OCI-LY3 (cell line): ENCODE measurements at regions not wholly inside any gene's neighbourhood (a gene's known extent, or its start where the extent isn't known, plus 50 kb on each side); places are given as distances from the start of the nearest gene placed in this dataset.
"Not testable (repeated sequence)": the region's sequence is repeated elsewhere in the genome, so short reads cannot be mapped to it uniquely, and the experiment has no call there.

Experiments used
- H2AFZ ChIP-seq: fragments of 200-600, 300-600 bp; shearing (Covaris generic); 2 replicates; pipeline ENCODE4 v1.6.0; 2014; ENCODE audit warnings: antibody characterized with exemption, low read depth, low read length
- H3K27ac ChIP-seq: fragments of 200-600, 300-600 bp; sonication (generic); 2 replicates; pipeline ENCODE4 v1.5.1; 2014; ENCODE audit warnings: mild to moderate bottlenecking, low read length, moderate library complexity, mixed read lengths
- H3K27me3 ChIP-seq: fragments of 200-600, 300-600 bp; sonication (generic); 2 replicates; pipeline ENCODE4 v1.6.1; 2014; ENCODE audit warnings: low read depth, low read length, mixed read lengths
- H3K36me3 ChIP-seq: fragments of 200-600, 300-600 bp; sonication (generic); replicated peaks from 2 replicates; pipeline ENCODE3; 2014; ENCODE audit warnings: low read depth, low read length, mixed read lengths
- H3K4me1 ChIP-seq: fragments of 300-600, 200-600 bp; sonication (generic); 2 replicates; pipeline ENCODE4 v1.6.1; 2014; ENCODE audit warnings: low read length, mixed read lengths
- H3K4me2 ChIP-seq: fragments of 200-600, 300-600 bp; sonication (generic); 2 replicates; pipeline ENCODE4 v1.6.1; 2014; ENCODE audit warnings: low read length, mixed read lengths
- H3K4me3 ChIP-seq: fragments of 300-600, 200-600 bp; sonication (generic); 2 replicates; pipeline ENCODE4 v1.5.1; 2014; ENCODE audit warnings: antibody characterized with exemption, mild to moderate bottlenecking, low read length, moderate library complexity
- H3K79me2 ChIP-seq: fragments of 300-600, 200-600 bp; shearing (Covaris generic); 2 replicates; pipeline ENCODE4 v1.6.1; 2014; ENCODE audit warnings: mild to moderate bottlenecking, low read length, mixed read lengths
- H3K9ac ChIP-seq: fragments of 300-600, 200-600 bp; shearing (Covaris generic); 2 replicates; pipeline ENCODE4 v1.6.0; 2014; ENCODE audit warnings: mild to moderate bottlenecking, low read length, moderate library complexity
- H3K9me3 ChIP-seq: fragments of 200-600, 300-600 bp; shearing (Covaris generic); 2 replicates; pipeline ENCODE4 v1.6.1; 2014; ENCODE audit warnings: low read length, mixed read lengths; ENCODE audit not compliant: insufficient read depth
- H4K20me1 ChIP-seq: fragments of 200-600, 300-600 bp; sonication (generic); 2 replicates; pipeline ENCODE4 v1.6.1; 2016; ENCODE audit warnings: low read length, mixed read lengths; ENCODE audit not compliant: insufficient read depth
- CTCF ChIP-seq: fragments of 200-600, 300-600 bp; sonication (generic); IDR thresholded peaks from 2 replicates; pipeline ENCODE4 v1.5.1; 2014; ENCODE audit warnings: antibody characterized with exemption, low read length, low read depth
- EZH2phosphoT487 ChIP-seq: fragments of 200-600 bp; shearing (Covaris generic); IDR thresholded peaks from 2 replicates; pipeline ENCODE4 v1.6.1; 2018; ENCODE audit warnings: antibody characterized with exemption, mixed run types, low read depth

- no peak overlapping the region for H2AFZ ChIP-seq
- TF ChIP-seq CTCF (no peak), EZH2phosphoT487 (no peak)
Observed at GRCh38 chr10:44576702-44577191, 191.8 kb upstream of the CXCL12 start.

GRCh38 chr10:44577533-44577932 lies 192.6 kb upstream of the CXCL12 start:
- TF ChIP-seq EZH2phosphoT487 (no peak), CTCF (no peak)
- H3K4me1 ChIP-seq: no peaks in the 10 kb centered on the region
- no peaks in the 10 kb centered on the region for H3K36me3 ChIP-seq
- H2AFZ ChIP-seq: no peak overlapping the region
- no peaks in the 10 kb centered on the region for H4K20me1 ChIP-seq
- no peaks in the 10 kb centered on the region for H3K27me3 ChIP-seq
- no peaks in the 10 kb centered on the region for H3K9me3 ChIP-seq
- no peak overlapping the region for H3K4me3 ChIP-seq
- no peak overlapping the region for H3K4me2 ChIP-seq
- H3K27ac ChIP-seq: no peak overlapping the region
- H3K79me2 ChIP-seq: no peaks in the 10 kb centered on the region
- H3K9ac ChIP-seq: no peak overlapping the region

More at GRCh38 chr10:44576702-44577191, 191.8 kb upstream of the CXCL12 start:
- H3K4me1 ChIP-seq: no peaks in the 10 kb centered on the region
- H3K36me3 ChIP-seq: no peaks in the 10 kb centered on the region
- no peak overlapping the region for H3K4me3 ChIP-seq
- no peaks in the 10 kb centered on the region for H3K27me3 ChIP-seq
- H3K9ac ChIP-seq: no peak overlapping the region
- no peak overlapping the region for H3K27ac ChIP-seq
- no peak overlapping the region for H3K4me2 ChIP-seq
- no peaks in the 10 kb centered on the region for H3K79me2 ChIP-seq
- H4K20me1 ChIP-seq: no peaks in the 10 kb centered on the region
- H3K9me3 ChIP-seq: no peaks in the 10 kb centered on the region

DNA sequence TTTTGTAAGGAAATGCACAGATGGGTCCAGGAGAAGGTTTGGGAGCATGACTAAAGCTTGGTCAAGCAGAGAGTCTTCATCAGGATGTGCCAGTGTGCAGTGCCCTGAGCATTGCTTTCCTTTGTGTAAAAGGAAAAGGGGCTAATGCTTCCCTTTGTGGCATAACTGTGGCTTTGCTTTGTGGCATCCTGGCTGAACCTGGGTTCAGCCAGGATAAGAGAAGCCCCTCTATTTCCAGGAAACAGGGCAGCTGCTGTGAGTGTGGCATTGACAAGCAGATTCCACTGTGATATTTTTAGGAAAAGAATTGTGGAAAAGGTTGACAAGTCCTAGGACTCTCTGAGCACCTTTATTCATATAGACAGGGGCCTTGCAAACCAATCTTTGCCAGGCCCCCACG lies 193.4 kb upstream of the CXCL12 start:
- Histone ChIP-seq H3K27ac (no peak overlapping the region), H4K20me1 (no peaks in the 10 kb centered on the region), H3K27me3 (no peaks in the 10 kb centered on the region), H3K4me3 (no peak overlapping the region), H3K4me1 (no peaks in the 10 kb centered on the region), H3K9ac (no peak overlapping the region), H3K9me3 (no peaks in the 10 kb centered on the region), H3K4me2 (no peak overlapping the region), H3K79me2 (no peaks in the 10 kb centered on the region), H2AFZ (no peak overlapping the region), H3K36me3 (no peaks in the 10 kb centered on the region)
- no peak for TF ChIP-seq EZH2phosphoT487
- no peak for TF ChIP-seq CTCF

GRCh38 chr10:44578963-44579362 lies 194.1 kb upstream of the CXCL12 start:
- H3K4me3 ChIP-seq, H3K27me3 ChIP-seq, H3K27ac ChIP-seq, H3K4me1 ChIP-seq, H2AFZ ChIP-seq, H3K36me3 ChIP-seq, H3K79me2 ChIP-seq, H3K4me2 ChIP-seq, H4K20me1 ChIP-seq, H3K9ac ChIP-seq, H3K9me3 ChIP-seq: not testable (repeated sequence)

GRCh38 chr10:44581996-44582395 lies 197.1 kb upstream of the CXCL12 start:
- Histone ChIP-seq H3K27me3 (no peaks in the 10 kb centered on the region), H3K36me3 (no peaks in the 10 kb centered on the region), H3K4me3 (no peak overlapping the region), H3K79me2 (no peaks in the 10 kb centered on the region), H2AFZ (no peak overlapping the region), H3K9ac (no peak overlapping the region), H3K9me3 (no peaks in the 10 kb centered on the region), H4K20me1 (no peaks in the 10 kb centered on the region), H3K27ac (no peak overlapping the region), H3K4me2 (no peak overlapping the region), H3K4me1 (no peaks in the 10 kb centered on the region)
- TF ChIP-seq CTCF: no peak
- TF ChIP-seq EZH2phosphoT487: no peak
